ENCODE measurements at regions not wholly inside any gene's neighbourhood (a gene's known extent, or its start where the extent isn't known, plus 50 kb on each side); places are given as distances from the start of the nearest gene placed in this dataset.

DNA sequence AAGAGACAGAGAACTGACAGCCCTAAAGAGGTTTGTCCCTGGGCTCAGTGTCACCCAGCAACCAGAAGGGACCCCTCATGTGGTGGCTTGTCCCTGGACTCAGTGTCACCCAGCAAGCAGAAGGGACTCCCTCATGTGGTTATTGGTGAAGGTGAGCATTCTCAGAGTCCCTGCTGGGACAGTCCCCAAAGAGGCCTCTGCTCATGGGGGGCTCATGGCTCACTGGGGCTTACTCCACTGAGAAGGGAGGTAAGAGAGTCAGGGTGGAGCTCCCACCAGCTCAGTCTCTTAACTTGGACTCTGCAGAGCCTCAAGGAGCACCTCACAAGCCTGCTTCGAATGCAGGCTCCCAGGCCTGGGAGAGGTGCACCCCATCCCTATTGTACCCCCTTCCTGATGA is 145.2 kb upstream of the COPS8 start:
- no peak overlapping the region for H3K4me3 ChIP-seq (ENCODE audit: low read depth, low read length)
- DNase-seq (ENCODE audit: low read depth) = no peak
- TF ChIP-seq, protein P1, sequence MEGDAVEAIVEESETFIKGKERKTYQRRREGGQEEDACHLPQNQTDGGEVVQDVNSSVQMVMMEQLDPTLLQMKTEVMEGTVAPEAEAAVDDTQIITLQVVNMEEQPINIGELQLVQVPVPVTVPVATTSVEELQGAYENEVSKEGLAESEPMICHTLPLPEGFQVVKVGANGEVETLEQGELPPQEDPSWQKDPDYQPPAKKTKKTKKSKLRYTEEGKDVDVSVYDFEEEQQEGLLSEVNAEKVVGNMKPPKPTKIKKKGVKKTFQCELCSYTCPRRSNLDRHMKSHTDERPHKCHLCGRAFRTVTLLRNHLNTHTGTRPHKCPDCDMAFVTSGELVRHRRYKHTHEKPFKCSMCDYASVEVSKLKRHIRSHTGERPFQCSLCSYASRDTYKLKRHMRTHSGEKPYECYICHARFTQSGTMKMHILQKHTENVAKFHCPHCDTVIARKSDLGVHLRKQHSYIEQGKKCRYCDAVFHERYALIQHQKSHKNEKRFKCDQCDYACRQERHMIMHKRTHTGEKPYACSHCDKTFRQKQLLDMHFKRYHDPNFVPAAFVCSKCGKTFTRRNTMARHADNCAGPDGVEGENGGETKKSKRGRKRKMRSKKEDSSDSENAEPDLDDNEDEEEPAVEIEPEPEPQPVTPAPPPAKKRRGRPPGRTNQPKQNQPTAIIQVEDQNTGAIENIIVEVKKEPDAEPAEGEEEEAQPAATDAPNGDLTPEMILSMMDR (IDR thresholded peaks at IDR 0.05; ENCODE audit: low read depth, low read length, missing control alignments) = no peak

DNA sequence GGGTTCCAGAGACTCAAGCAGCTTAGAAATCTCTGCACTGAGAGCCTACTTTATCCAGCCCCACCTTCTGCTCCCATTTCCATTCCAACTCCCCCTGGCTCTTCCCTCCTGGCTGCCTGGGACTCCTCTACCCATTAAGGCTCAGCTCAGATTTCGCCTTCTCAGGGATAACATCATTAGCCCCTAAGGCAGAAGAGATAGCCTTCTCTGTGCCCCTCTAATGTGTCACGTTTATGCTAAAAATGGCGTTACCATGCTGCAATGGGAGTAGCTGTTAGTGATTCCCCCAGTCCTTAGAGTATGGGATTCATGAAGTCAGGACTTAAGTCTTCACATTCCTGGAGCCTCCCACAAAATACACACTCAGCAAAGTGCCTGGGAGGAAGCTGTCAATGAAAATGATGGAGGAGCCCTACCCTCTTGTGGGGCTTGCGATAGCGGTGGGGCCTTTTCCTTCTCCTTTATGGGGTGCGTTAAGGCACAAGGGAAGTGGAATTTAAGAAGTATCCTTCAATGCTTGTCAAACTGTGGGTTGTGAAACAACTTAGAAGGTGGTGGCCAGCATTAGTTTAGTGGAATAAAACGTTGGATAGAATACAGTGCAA is 144.7 kb upstream of the COPS8 start:
- TF ChIP-seq, protein P1 (IDR thresholded peaks at IDR 0.05; ENCODE audit: low read depth, low read length, missing control alignments) = no peak
- H3K4me3 ChIP-seq (ENCODE audit: low read depth, low read length) = no peak overlapping the region
- no peak for DNase-seq (ENCODE audit: low read depth)

DNA sequence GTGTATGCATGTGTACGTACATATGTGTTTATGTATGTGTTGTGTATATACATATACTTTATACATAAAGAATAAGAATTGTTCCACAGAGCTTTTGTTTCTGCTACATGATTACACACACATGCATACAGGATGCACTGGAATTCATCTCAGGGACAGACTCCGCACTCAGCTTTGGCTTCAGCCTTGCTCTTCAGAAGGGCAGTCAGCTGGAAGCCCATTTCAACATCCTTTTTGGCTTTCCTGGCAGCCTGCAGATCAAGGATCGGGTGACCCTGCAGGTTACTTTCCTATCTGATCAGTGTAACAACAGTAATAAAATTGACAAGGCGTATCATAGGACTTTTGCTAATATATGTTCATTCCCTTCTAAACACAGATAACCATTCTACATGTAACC is 144.1 kb upstream of the COPS8 start:
- no peak overlapping the region for H3K4me3 ChIP-seq (ENCODE audit: low read depth, low read length)
- TF ChIP-seq, protein P1 (IDR thresholded peaks at IDR 0.05; ENCODE audit: low read depth, low read length, missing control alignments) = no peak
- DNase-seq (ENCODE audit: low read depth) = no peak

DNA sequence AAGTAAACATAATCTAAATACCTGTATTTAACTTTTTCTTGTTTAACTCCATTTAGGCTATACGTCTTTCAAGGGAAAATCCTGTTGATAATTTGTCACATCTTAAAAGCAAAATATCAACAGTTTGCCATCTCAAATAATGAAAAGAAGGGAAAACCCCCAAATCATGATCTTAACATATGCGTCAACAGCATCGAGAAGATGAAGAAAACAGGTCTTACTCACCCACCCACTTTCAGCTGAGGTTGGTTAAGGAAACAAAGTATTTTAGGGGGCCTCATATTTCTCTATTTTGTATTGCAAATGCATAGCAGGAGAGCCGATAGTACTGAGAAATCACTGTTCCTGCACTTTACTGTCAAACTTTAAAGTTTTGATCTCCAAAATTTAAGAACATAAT is 143.1 kb upstream of the COPS8 start:
- TF ChIP-seq, protein P1 (IDR thresholded peaks at IDR 0.05; ENCODE audit: low read depth, low read length, missing control alignments) = no peak
- H3K4me3 ChIP-seq (ENCODE audit: low read depth, low read length) = no peak overlapping the region
- no peak for DNase-seq (ENCODE audit: low read depth)

DNA sequence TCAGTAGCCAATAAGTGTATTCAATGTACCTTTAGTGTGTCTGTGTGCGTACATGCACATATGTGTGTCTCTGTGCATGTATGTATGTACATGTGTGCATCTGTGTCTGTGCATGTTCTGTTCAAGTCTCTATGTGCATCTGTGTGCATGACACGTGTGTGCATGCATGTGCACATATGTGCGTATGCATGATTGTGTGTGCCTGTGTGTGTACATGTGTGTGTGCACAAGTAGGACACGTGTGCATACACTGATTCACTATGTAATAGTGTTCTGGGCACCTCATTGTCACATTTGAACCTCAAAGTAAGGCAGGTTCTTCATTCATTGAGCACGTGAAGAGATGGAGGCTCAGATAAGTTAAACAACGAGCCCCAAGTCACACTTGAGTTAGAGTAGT is 142.6 kb upstream of the COPS8 start:
- no peak for DNase-seq (ENCODE audit: low read depth)
- TF ChIP-seq, protein P1 (IDR thresholded peaks at IDR 0.05; ENCODE audit: low read depth, low read length, missing control alignments) = no peak
- no peak overlapping the region for H3K4me3 ChIP-seq (ENCODE audit: low read depth, low read length)

DNA sequence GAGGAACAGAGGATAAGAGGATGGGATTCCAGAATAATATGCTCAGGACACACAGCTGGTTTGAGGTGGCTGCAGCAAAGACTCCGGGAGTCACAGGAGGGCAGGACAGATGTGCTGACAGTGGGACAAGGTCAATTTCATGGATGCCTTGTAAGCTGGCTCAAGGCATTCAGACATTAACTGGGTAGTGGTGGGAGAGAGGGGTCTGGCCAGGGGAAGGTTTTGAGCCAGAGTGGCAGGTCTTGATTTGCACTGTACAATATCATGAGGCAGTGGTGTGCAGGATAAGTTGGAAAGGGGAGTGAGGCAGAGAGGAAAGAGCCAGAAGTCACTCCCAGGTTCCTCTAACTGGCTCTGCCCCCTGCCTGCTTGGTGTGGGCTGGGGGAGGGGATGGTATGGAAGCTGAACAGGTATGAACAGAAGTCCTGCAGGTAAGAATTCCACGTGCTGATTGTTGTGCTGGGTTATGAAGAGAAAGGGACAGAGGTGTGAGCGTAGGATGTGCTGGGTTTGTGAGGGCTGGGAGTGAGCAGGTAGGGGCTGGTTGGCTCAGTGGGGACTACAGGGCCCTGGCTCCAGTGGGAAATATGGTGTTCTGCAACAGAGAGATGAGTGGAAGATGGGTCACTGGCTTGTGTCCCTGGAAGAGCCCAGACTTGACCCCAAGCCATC is 141.7 kb upstream of the COPS8 start:
- TF ChIP-seq, protein P1 (IDR thresholded peaks at IDR 0.05; ENCODE audit: low read depth, low read length, missing control alignments) = no peak
- DNase-seq (ENCODE audit: low read depth) = no peak
- no peak overlapping the region for H3K4me3 ChIP-seq (ENCODE audit: low read depth, low read length)

DNA sequence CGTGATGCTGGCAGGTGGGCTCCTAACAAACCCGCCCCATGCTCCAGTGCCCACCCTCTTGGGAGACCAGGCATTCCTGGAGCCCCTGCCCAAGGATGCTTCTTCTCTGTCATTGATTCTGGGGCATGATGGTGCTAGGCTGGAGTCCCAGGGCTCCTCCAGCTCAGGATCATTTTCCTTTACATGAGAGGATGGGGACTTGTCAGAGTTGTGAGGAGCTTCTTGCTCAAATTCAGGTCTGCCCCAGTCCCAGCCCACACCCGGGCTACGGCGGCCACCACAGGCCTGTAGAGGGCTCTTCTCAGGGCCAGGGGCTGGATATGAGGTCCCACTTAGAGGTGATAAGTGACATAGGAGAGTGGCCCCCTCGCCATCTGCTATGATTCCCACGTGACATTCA is 141.1 kb upstream of the COPS8 start:
- TF ChIP-seq, protein P1 (IDR thresholded peaks at IDR 0.05; ENCODE audit: low read depth, low read length, missing control alignments) = no peak
- H3K4me3 ChIP-seq (ENCODE audit: low read depth, low read length) = no peak overlapping the region
- no peak for DNase-seq (ENCODE audit: low read depth)

Data from GM12864 (cell line).